Epithelial cell of esophagus (primary cell): ENCODE measurements at regions not wholly inside any gene's neighbourhood (a gene's known extent, or its start where the extent isn't known, plus 50 kb on each side); places are given as distances from the start of the nearest gene placed in this dataset.

Source experiments
- DNase-seq: peaks from one replicate; pipeline ENCODE4 v3.0.0; 2010; ENCODE audit warnings: low read depth
- H3K4me3 ChIP-seq: 2 replicates; pipeline ENCODE4 v1.5.1; 2011; ENCODE audit warnings: mild to moderate bottlenecking, low read length, control low read depth
- TF ChIP-seq, protein P1 (sequence below): IDR thresholded peaks from 2 replicates; pipeline ENCODE4 v1.5.1; 2011; ENCODE audit warnings: low read depth, mild to moderate bottlenecking, low read length, control low read depth, inconsistent platforms; ENCODE audit not compliant: insufficient read depth; ENCODE audit errors: missing control alignments

GRCh38 chr13:89899302-89900103 is 1448.0 kb upstream of the MIR17HG start:
- DNase-seq: no peak
- no peak overlapping the region for H3K4me3 ChIP-seq
- TF ChIP-seq, protein P1, sequence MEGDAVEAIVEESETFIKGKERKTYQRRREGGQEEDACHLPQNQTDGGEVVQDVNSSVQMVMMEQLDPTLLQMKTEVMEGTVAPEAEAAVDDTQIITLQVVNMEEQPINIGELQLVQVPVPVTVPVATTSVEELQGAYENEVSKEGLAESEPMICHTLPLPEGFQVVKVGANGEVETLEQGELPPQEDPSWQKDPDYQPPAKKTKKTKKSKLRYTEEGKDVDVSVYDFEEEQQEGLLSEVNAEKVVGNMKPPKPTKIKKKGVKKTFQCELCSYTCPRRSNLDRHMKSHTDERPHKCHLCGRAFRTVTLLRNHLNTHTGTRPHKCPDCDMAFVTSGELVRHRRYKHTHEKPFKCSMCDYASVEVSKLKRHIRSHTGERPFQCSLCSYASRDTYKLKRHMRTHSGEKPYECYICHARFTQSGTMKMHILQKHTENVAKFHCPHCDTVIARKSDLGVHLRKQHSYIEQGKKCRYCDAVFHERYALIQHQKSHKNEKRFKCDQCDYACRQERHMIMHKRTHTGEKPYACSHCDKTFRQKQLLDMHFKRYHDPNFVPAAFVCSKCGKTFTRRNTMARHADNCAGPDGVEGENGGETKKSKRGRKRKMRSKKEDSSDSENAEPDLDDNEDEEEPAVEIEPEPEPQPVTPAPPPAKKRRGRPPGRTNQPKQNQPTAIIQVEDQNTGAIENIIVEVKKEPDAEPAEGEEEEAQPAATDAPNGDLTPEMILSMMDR: no peak

DNA sequence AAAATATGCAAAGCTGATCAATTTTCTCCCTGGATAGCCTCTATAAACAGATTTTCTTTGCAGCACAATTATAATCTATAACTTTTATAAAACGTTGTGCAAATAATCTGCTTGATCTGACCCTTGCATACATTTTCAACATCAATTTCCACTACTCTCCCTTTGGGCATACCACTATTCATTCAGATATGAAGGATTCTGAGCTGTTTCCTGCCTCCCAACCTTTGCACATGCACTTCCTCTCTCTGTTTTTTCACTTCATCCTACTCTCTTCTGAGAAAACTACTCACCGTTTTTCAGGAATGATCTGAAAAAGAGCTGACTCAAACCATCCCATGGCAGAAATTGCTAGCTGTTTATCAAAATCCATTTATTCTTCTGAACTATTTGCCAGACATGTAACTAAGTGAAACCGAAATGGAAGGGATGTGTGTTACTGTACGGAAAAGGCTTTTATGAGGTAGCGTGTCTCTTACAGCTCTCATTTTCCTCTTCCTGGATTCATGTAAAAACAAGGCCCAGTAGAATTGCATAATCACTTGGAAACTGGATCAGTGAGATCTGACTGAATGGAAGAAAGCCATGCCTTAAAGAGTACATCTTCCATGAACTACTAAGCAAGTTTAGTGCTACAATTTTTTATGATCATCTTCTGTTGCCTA is 1447.3 kb upstream of the MIR17HG start:
- DNase-seq: peak; percentile 86
- TF ChIP-seq, protein P1: no peak
- H3K4me3 ChIP-seq: no peak overlapping the region

- TF ChIP-seq, protein P1: no peak
- H3K4me3 ChIP-seq: no peak overlapping the region
- no peak for DNase-seq
Measured at GRCh38 chr13:89902223-89902622, 1445.3 kb upstream of the MIR17HG start.

- TF ChIP-seq, protein P1: no peak
- no peak for DNase-seq
- H3K4me3 ChIP-seq: no peak overlapping the region
Measured at GRCh38 chr13:89903115-89903514, 1444.4 kb upstream of the MIR17HG start.

DNA sequence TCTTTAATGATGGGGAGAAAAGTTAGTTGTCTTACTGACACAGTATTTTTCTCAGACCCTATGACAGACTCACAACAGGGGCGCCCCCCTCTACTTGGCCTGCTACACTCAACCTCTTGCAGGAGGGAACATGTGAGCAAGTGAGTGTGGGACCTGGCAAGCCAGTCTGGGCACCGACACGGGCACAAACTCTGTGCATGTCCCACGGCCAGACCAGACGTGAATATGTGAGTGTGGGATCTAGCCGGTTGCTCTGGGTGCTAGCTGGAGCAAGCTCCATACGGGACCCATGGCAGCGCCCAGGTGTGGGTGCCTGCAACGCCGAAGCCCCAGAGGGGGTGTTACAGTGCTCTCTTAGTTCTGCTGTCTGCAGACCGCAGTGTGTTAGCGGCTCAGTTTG is 1437.3 kb upstream of the MIR17HG start:
- TF ChIP-seq, protein P1: no peak

DNA sequence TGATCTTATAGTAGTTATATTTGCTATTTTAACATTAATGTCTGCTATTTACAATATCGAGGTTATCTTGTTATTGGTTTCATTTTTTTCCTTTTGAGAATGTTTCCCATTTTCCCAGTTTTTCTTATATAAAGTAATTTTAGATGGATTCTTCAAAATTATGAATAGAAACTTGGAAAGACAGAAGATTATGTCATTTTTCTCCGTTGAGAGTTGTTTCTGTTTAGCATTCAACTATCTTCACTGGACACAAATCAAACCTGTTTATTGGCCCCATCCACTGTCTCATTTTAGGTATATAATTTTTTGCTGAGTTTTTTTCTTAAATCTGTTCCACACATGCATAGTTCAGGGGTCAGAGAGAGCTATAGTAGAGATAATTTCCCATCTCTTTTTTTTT is 1430.9 kb upstream of the MIR17HG start:
- DNase-seq: no peak
- H3K4me3 ChIP-seq: no peak overlapping the region
- TF ChIP-seq, protein P1: no peak

More for the DNA sequence above, 1437.3 kb upstream of the MIR17HG start:
- DNase-seq: no peak
- no peak overlapping the region for H3K4me3 ChIP-seq

DNA sequence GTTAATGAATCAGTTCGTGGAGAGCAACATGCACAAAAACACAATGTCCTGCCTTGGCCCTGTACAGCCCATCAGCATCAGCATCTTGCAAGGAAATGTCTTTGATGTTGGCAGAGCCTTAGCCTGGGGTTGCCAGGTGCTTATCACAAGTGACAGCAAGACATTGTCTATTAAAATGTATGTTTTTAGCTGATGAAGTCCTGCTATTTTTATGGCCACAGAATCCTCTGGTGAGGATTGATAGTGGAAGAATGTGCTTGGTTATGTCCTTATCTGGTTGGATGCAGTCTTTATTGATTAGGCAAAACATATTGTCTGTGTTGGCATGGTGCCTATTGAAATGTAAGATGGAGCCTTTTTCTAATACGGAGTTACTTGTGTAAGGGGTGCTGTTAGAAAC is 1427.0 kb upstream of the MIR17HG start:
- no peak overlapping the region for H3K4me3 ChIP-seq
- TF ChIP-seq, protein P1: no peak
- DNase-seq: no peak
